ENCODE measurements at regions not wholly inside any gene's neighbourhood (a gene's known extent, or its start where the extent isn't known, plus 50 kb on each side); places are given as distances from the start of the nearest gene placed in this dataset.
"Not testable (repeated sequence)": the region's sequence is repeated elsewhere in the genome, so short reads cannot be mapped to it uniquely, and the experiment has no call there.

DNA sequence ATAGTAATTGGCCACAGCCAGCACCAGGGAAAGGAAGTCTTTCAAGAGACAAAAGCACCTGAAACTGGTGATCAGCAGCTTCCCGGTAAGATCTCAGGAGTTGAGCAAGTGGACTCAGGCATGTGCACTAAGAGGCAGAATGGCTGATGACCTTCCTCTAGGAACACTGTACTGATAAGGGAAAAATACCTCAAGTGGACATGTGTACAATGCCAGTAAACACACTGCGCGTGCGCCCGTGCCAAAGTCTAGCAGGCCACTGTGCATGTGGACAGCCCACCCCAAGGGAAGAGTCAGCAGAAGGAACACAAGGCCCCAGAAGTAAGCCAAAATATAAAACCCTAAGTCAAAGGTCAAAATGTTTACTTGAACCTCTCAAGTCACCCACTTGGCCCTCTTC is 423.0 kb downstream of the TUSC1 start:
- no peak for DNase-seq

DNA sequence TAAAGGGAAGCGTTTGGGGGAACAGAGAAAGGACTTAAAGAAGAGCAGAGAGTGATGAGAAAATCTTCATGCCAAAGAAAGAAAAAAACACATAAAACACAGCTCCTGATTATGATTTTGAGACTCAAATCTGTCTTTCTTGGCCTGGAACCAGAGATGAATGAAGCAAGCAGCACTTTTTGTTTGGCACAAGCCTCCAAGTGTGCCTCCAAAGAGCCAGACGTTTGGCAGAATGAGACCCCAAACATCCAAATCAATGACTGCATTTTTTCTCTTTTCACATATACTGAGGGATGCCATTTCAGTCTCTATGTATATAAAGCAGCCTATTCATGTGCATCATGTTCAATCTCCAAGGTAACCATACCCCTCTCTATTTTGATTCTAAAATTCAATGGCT is 424.2 kb downstream of the TUSC1 start:
- no peak for DNase-seq

DNA sequence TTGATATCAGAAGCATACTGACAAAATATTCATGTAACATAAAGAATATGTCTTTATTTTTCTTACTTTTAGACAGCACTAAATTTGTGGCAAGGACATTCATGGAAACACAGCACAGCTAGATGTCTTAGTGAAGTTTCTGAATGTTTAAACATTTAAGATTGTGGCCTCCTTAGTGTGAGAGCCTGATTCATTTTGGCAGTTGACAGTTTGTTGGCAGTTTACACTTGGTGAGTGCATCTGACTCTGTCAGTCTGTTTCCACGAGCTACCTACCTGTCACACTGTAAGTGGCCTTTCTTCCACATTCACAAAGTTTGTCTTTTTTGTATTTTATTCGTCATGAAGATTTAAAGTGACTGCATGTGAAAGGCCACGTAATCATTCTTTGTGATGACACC is 436.8 kb downstream of the TUSC1 start:
- no peak for DNase-seq

DNA sequence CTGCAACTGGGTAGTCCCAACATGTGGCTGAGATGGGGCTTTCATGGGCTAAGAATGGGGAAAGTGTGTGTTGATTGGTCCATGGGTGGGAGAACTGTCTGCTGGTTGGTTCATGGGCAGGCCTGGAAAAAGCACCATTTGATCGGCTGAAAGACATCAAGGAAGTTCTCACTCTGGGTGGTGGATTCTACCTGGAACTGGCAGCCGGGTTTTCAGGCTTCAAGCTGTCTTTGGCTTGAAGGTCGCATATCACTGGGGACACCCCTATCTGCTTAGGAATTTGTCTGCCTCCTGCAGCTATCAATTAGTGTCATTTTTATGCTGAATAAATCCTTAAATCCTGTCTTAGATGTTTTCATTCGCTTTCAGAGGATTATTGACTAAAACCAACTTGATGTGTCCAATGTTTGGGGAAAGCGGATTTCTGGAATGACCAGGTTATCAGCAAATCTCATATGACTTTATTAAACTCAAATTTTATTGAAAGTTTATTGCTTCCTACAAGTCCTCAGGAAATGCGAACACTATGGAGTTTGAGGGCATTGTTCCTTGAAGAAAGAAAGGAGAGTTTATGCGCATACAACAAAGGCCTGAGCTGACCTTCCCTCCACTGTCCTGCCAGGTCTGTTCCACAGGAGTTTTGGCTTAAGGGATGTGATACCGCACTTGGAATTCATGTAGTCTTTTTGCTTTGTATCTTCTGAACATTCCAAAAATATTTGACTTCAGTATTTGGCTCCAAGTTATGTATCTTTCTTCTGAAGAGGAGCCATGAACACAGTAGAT is 451.1 kb downstream of the TUSC1 start:
- no peak for DNase-seq

DNA sequence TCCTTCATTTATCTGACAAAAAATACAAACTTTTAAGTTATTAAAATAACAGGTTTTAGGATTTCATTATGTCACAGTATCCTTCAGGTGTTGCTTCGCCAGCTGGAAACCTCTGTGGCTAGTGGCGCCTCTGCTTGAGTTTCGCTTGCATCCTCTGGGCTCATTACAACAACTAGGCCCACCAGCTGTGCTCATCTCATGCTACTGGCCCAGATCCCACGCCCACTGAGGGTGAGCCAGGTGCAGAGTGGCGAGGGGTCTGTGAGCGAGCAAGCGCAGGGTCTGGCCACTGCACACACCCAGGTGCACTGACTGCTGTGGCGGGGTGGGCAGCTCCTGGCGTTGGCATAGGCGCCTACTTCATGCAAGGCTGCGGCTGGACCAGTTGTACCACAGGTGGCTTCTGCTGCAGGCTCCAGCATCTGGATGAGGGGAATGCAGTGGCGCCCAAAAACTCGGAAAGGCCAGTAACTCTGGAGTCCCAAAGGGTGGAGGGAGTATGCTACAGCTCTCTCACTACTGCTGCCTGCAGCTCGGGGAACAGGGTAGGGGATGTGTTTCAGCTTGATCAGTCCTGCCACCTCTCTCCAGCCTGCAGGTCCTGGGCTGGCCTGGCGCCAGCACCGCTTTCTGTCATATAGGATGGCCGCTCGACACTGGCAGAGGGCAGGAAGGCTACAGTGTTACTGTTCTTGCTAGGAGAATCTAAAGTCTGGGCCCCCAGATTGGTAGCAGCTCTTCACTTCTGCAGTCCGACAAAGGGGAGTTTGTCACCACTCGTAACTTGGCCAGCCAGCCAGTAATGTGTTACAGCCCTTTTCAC is 452.1 kb downstream of the TUSC1 start:
- no peak for DNase-seq

DNA sequence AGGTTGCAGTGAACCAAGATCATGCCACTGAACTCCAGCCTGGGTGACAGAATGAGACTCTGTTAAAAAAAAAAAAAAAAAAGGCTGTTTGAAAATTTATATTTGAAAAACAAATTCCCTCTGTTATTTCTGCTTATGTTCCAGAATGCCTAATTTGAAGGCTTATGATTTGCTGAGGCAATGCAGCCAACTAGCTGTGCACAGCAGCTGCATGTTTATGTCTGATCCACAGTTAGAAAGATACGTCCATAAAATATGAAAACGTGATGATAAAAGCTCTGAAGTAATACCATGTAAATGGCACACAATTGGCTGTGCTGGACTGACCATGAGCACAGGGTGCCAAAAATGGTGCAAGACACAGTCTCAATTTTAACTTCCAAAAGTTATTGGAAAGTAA is 453.2 kb downstream of the TUSC1 start:
- DNase-seq = no peak

DNA sequence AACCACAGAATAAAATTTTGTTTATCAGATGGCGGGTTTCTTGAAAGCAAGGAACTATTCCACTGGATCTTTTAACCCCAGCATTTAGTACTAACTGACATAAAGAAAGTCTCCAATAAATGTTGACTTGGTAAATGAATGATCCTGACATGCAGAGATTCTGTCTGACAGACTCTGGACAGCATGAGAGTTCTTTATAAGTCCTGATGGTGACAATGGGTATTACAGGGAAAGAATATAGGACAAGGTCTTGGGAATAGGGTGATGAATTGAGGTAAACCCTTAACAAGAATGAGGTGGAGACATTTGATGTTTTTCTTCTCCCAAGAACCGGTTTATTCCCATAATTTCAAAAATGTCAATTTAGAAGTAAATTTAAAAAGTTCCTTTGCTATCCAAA is 453.9 kb downstream of the TUSC1 start:
- DNase-seq = no peak

DNA sequence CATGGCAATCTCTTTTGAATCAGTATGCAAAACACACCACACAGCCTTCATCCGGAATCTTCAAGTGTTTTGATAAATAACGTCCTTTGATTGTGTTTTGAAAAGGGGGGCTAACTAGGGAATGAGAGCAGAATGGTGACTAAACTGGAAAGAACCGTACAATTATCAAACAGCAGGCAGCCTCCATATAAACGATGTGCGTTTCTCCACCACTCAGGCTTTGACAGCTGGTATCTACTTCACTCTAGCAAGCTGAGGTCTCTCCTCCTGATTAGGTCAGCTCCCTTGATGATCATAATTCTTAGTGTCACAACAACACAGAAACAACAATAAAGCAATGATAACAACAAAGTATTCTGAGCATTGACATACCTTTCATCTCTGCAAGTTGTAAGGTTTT is 465.9 kb downstream of the TUSC1 start:
- no peak for DNase-seq

DNA sequence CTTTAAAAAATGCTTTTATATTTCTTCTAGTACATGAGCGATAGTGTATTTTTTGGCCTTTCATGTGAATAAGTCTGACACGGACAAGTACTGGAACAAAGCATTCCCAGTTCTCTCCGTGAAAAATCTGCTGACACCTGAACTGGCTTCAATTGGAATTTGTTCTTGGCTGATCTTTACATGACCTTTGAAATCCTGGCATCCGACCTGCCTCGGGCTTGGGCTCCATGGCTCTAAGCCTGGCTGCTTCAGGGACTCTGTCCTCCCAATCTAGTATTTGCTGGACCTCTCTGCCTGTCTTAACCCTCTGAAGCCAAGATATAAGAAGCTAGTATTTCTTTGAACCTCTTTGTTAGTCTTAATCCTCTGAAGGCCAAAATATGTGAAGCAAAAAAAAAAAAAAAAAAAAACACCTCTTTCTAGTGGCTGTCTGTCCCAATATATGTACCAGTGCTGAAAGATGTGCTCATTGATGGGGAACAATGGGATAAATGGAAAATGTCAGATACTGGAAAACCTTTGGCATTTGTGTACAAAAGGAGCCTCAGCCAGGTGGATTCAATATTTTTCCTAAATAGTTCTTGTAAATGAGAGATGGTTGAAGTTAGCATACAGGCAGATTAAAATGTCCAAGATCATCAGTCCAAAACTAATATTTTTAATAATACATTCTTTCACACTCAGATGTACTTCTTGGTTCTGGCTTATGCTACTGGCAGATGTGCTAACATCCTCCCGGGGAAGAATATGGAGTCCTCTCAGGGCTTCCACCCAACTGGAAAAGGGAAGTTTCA is 470.6 kb downstream of the TUSC1 start:
- DNase-seq = no peak

DNA sequence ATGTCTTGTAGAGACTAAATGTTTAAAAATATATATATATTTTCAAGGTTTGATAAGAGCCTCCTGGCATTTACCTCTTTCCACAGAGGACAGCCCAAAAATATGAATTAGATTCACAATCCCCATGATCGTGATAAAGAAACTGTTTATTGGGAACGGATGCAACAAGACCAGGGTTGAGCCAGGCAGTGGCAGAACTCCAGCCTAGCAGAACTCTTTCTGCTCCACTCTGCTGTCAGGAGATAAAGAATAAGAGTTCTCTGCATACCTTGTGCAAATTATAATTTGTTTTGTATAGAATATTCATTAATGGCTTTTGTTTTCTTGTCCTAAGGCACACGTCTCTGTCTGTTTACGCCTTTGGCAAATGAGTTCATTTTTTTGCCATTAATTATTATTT is 472.2 kb downstream of the TUSC1 start:
- no peak for DNase-seq

DNA sequence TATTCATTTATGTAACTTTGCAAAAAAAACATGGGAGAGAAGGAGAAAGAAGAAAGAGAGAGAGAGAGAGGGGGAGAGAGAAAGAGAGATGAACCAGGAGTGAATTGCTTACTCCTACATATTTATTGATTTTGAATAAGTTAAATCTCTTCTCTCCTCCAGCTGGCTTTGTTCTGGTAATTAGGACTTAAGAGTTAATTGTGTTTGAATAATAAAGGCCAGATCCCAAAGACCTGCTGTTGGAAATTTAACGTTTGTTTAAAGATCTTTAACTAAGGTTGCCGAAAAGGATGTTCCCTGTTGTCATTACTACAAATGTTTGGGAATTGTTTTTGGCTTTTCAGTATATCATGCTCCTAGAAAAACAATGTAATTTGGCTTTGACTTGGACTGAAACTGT is 473.0 kb downstream of the TUSC1 start:
- DNase-seq = no peak

DNA sequence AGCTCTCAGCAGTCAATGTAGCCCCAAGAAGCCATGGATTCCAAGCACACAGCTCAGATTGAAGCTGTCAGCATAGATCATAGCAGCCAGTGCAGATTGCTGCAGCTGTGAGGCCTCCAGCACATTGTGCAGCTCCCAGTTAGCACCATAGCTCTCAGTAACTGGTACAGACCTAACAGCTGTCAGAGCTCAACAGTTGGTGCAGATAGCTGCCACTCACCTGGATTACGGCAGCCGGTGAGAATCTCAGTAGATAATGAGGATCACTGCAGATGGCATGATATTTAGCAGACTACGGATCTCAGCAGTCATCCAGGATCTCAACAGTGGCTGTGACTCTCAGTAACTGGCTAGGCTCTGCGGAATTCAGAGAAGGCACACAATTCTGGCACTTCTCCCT is 500.4 kb downstream of the TUSC1 start:
- no peak for DNase-seq

DNA sequence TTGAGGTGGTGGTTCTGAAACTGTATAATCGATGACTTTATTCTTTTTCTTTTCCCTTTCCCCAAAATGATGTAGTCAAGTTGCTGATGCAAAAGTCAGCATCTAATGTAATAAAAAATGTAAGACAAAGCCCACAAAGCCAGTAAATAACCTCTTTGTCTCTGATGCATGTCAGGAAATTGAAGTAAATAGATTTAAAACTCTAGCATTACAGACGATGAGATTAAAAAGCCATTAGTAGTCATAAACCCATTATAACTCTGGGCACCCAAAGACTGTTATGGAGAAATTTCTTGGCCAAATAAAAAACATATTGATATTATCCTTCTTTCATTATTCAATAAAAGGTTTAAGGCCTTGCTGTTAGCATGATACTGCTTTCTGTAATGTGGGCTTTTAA is 548.7 kb downstream of the TUSC1 start:
- DNase-seq = no peak

DNA sequence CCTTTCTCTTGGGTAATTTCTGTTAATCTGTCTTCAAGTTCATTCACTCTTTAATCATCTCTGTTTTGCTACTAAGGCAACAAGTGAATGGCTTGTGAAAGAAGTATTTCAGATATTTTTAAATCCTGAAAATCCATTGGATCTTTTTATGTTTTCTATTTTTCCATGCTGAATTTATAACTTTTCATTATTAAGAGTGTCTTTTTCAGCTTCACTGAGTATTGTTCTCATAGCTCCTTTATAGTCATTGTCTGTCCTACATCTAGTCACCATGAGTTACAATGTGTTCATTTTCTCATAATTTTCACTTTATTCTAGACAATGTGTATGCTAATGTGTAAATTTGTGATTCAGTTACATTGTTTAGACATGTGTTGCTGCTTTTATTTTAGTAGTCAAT is 556.4 kb downstream of the TUSC1 start:
- DNase-seq = no peak

DNA sequence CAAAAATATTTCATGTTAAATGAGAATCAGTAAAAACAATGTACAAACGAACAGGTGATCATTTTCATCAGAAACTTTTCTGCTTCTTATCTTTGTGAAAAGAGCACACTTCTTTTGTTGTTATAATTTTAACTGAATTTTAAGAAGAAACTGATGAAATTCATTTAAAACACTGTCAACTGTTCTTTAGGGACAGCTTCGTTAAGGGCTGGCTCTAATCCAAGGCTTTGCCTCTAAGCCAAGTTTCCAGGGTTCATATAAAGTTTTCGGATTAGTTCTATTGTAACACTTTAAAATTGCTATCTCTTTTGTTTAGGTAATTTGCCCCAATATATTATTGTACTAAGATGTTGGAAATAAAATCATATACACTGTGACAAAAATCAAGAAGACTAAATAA is 559.2 kb downstream of the TUSC1 start:
- DNase-seq = no peak

DNA sequence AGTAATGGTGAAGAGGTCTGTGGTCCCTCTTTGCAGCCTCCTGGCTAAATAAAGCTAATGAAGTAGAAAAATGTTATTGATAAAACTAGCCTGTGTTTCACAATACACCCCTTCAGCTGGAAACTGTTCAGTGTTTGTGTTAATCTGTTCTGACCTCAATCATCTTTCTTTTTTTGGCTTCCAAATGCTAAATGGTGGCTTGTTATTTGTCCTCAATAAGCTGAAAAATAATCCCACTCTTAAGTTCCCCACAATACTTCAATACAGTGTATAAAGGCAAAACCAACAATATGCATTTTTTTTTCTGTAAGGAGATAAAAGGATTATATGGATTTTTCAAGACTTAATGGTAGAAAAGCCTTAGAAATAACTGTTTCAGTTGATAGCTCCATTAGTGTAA is 560.5 kb downstream of the TUSC1 start:
- DNase-seq = no peak

DNA sequence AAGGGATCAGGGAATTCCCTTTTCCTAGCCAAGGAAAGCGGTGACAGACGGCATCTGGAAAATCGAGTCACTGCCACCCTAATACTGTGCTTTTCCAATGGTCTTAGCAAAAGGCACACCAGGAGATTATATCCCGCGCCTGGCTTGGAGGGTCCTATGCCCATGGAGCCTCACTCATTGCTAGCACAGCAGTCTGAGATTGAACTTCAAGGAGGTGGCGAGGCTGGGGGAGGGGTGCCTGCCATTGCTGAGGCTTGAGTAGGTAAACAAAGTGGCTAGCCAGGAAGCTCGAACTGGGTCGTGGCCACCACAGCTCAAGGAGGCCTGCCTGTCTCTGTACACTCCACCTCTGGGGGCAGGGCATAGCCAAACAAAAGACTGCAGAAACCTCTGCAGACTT is 556.5 kb upstream of the IZUMO3 start:
- DNase-seq = not testable (repeated sequence)

DNA sequence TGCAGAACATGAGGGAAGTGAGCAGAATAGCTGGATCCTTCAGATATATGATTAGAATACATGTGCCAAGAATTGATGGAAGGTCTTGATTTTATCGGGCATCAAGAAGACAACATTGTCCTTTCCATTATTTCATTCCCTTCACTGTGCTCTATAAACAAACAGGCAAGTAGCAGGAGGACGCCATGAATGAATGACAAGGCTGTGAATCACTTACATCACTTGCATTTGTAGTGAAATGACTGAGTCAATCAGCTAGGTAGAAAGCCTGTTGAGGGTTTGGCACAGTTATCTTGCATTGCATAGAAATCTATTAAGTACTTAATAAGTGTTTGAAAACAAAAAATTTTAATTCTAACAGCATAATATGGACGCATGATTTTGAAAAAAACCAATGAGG is 548.8 kb upstream of the IZUMO3 start:
- no peak for DNase-seq

DNA sequence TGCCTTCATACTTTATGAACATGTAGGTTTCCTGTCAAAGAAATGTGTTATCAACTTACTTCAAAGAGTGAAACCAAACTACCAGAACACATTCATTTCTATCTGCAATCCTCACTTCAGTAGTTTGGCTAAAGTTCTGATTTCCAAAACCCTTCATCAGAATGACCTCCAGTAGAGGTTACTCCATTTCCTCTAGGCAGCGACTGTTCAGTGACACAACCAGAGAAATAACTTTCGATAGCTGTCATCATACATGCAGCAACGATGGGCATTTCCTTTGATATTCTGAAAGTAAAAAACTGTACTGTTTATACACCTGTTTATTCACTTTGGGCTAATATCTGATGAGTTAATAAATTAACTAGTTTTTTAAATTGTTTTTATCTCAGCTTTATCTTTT is 532.5 kb upstream of the IZUMO3 start:
- DNase-seq = no peak

DNA sequence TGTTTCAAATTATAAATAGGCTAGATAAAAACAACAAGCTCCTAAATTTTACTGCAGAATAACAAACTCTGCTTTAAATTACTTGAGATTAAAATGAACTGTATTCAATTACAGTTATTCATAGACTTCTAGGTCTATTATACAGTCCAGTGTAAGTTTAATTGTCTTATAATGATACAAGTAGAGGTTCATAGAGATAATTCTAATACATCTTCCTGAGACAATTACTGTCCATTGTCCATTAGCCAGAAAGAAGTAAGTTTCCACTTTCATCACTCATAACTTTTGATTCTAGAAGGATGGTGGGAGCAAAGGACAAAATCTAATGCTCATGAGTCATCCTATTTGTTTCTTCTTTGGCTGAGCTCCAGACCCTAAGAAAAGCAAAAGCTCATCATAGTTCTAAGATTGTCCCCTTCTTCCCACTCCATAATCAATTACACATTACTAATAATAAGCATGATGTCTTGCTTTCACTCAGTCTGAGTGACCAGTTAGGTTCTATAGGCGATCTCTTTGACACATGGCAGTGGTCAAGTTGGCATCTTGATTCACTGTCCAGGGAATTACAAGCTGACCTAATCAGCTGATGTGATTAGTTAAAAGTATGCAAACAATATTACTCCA is 502.5 kb upstream of the IZUMO3 start:
- no peak for DNase-seq

DNA sequence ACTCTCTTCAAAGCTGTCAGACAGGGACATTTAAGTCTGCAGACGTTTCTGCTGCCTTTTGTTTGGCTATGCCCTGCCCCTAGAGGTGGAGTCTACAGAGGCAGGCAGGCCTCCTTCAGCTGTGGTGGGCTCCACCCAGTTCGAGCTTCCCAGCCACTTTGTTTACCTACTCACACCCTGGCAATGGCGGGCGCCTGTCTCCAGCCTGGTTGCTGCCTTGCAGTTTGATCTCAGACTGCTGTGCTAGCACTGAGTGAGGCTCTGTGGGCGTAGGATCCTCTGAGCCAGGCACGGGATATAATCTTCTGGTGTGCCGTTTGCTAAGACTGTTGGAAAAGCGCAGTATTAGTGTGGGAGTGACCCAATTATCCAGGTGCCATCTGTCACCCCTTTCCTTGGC is 499.8 kb upstream of the IZUMO3 start:
- not testable (repeated sequence) for DNase-seq

DNA sequence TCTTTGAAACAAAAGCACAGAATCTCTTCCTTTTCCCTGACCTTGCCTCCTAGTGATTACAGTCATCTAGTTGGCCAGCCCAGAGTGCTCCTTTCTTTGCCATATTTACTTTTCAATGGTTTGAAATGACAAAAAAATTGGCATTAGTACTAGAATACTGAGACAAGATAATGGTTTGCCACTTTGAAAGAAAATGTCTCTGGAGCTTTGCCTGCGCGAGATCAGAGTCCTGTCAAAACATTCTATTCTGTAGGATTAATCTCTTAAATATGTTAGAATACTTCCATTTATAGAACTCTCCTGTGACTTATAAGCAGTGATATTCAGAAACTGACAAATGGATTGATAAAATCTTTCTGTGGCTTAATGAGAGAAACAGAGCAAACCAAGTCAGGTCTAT is 484.0 kb upstream of the IZUMO3 start:
- no peak for DNase-seq

DNA sequence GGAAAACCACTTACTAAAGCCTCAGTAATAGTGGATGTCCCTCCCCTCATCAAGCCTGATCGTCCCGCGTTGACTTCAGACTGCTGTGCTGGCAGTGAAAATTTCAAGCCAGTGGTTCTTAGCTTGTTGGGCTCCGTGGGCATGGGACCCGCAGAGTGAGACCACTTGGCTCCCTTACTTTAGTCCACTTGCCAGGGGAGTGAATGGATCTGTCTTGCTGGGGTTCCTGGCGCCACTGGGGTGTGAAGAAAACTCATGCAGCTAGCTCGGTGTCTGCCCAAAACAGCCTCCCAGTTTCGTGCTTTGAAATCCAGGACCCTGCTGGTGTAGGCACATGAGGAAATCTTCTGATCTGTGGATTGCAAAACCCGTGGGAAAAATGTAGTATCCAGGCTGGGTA is 480.0 kb upstream of the IZUMO3 start:
- DNase-seq = no peak

Measured in islet precursor cell (in vitro differentiated cells).